Right lobe of liver (tissue), 6 donors: ENCODE measurements at regions not wholly inside any gene's neighbourhood (a gene's known extent, or its start where the extent isn't known, plus 50 kb on each side); places are given as distances from the start of the nearest gene placed in this dataset.
"Not testable (repeated sequence)": the region's sequence is repeated elsewhere in the genome, so short reads cannot be mapped to it uniquely, and the experiment has no call there.

Source experiments
- ATAC-seq, 4 donors: fragments of 200-7000 bp; cut with Tn5 transposase; one replicate each; pipeline ENCODE4 v1.9.1; 2020; ENCODE audit warnings: mild to moderate bottlenecking in 4 of 4, moderate library complexity in 4 of 4
- DNase-seq, 3 donors: peaks; one replicate each; pipeline ENCODE4 v3.0.0-alpha.2; 2020
- H3K27ac ChIP-seq, 3 donors: fragments of 200-600 bp; one replicate each; pipeline ENCODE4 v1.8.0; 2022
- H3K27me3 ChIP-seq, 2 donors: fragments of 200-600 bp; one replicate each; pipeline ENCODE4 v1.8.0; 2022
- H3K36me3 ChIP-seq, 4 donors: fragments of 200-600 bp; sonication (generic) in 1 of 4; one replicate each; pipeline versions ENCODE4 v1.5.1 to v1.8.0; 2017 to 2022; ENCODE audit warnings: control low read depth in 1 of 4
- H3K4me1 ChIP-seq, 4 donors: fragments of 200-600 bp; sonication (generic) in 1 of 4; one replicate each; pipeline versions ENCODE4 v1.5.1 to v1.8.0; 2017 to 2022; ENCODE audit warnings: control low read depth in 1 of 4
- H3K4me3 ChIP-seq, 3 donors: fragments of 200-600 bp; one replicate each; pipeline ENCODE4 v1.8.0; 2022
- H3K9me3 ChIP-seq, 4 donors: fragments of 200-600 bp; sonication (generic) in 1 of 4; one replicate each; pipeline versions ENCODE4 v1.5.1 to v1.8.0; 2017 to 2022; ENCODE audit warnings: control low read depth in 1 of 4
- POLR2A ChIP-seq: fragments of 450-650 bp; IDR thresholded peaks from one replicate; pipeline ENCODE4 v1.6.1; 2017; ENCODE audit warnings: antibody characterized with exemption, mild to moderate bottlenecking
- WGBS: methylation state at CpG from one replicate; pipeline ENCODE4 v1.1.6; 2018; ENCODE audit warnings: low coverage, low lambda C conversion rate; ENCODE audit not compliant: insufficient coverage; ENCODE audit errors: missing lambda C conversion rate; 5-methylcytosine and 5-hydroxymethylcytosine counted together
- intact Hi-C, 2 donors: fragments of 100-400 bp; cut with DNase I; formaldehyde crosslinking; loops; one replicate each; pipeline versions ENCODE4 v1.11.2 to v1.14.1; 2022
- TF ChIP-seq, protein P1 (sequence below), 4 donors: fragments of 200-600 bp in 3 of 4; fragments of 450-650 bp in 1 of 4; IDR thresholded peaks; one replicate each; pipeline versions ENCODE4 v1.5.1 to v1.8.0; 2016 to 2022; ENCODE audit warnings: antibody characterized with exemption in 4 of 4, mild to moderate bottlenecking in 2 of 4
- donor health status: DM: no; HTN: yes; CAD: no.
- donor health status: DM: no; HTN: no; CAD: no.
- donor health status: DM: no; HTN: no; CAD: no.
- donor health status: DM: no; HTN: yes; CAD: no.
- donor health status: DM: no; HTN: yes; CAD: no.

DNA sequence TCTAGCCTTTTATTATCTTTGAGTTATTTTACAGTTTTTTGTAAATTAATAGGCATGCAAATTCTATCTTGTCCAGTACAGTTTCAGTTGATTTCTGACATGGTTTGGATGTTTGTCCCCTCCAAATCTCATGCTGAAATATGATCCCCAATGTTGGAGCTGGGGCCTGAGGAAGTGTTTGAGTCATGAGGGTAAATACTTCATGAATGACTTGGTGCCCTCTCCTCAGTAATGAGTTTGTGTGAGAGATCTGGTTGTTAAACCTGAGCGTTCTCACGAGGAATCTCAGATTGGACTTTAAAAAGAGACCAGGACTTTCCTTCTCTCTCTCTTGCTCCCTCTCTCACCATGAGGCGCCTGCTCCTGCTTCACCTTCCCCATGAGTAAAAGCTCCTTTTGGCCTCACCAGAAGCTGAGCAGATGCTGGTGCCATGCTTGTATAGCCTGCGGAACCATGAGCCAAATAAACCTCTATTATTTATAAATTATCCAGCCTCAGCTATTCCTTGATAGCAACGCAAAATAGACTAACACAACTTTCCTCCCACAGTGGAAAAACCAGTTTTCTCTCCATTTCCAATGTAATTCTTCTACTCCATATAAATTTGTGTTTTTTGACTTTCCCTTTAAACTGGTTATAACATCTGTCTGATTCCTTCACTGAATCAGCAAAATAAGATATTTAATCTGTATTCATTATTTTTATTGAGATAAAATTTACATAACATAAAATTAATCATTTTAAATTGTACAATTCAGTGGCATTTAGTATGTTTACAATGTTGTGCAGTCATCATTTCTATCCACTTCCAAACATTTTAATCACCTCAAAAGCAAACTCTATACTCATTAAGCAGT, 78.7 kb upstream of the PRSS16 start:
- 70% methylated on average over 5 of the region's 5 CpGs for WGBS
- ATAC-seq = no peak
- Histone ChIP-seq H3K9me3 (no peaks in the 10 kb centered on the region), H3K27ac (no peak overlapping the region), H3K4me3 (no peak overlapping the region), H3K27me3 (no peaks in the 10 kb centered on the region), H3K36me3 (no peaks in the 10 kb centered on the region), H3K4me1 (no peaks in the 10 kb centered on the region)
- TF ChIP-seq POLR2A = no peak
- TF ChIP-seq, protein P1, sequence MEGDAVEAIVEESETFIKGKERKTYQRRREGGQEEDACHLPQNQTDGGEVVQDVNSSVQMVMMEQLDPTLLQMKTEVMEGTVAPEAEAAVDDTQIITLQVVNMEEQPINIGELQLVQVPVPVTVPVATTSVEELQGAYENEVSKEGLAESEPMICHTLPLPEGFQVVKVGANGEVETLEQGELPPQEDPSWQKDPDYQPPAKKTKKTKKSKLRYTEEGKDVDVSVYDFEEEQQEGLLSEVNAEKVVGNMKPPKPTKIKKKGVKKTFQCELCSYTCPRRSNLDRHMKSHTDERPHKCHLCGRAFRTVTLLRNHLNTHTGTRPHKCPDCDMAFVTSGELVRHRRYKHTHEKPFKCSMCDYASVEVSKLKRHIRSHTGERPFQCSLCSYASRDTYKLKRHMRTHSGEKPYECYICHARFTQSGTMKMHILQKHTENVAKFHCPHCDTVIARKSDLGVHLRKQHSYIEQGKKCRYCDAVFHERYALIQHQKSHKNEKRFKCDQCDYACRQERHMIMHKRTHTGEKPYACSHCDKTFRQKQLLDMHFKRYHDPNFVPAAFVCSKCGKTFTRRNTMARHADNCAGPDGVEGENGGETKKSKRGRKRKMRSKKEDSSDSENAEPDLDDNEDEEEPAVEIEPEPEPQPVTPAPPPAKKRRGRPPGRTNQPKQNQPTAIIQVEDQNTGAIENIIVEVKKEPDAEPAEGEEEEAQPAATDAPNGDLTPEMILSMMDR (IDR thresholded peaks at IDR 0.05) = no peak
- DNase-seq = no peak
- intact Hi-C loops = no loop called here

DNA sequence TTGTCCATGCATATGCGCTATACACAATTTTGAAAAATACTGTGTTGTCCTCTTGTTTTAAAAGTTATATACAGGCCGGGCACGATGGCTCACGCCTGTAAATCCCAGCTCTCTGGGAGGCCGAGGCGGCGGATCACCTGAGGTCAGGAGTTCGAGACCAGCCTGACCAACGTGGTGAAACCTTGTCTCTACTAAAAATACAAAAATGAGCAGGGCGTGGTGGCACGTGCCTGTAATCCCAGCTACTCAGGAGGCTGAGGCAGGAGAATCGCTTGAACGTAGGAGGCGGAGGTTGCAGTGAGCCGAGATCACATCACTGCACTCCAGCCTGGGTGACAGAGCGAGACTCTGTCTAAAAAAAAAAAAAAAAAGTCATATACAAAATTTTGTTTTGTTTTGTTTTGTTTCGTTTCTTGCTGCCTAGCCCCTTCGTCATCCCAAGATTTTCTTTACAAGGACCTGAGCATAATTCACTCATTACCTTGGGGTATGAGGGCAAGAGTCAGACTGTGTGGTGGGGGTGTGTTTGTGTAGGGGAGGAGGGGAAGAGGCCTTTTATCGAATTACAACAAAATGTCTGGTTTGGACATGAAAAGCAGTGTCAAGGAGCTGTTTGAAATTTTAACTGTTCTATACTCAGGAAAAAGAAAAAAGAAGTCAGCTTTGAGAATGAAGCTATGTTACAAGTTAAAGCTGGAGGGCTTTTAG, 74.8 kb upstream of the PRSS16 start:
- H3K27ac ChIP-seq, DNase-seq, H3K4me1 ChIP-seq, H3K36me3 ChIP-seq, H3K4me3 ChIP-seq, ATAC-seq, H3K27me3 ChIP-seq, H3K9me3 ChIP-seq, intact Hi-C loops: not testable (repeated sequence)
- 80% methylated on average over 19 of the region's 19 CpGs for WGBS

- H3K36me3 ChIP-seq, H3K4me3 ChIP-seq, H3K4me1 ChIP-seq, ATAC-seq, H3K9me3 ChIP-seq, DNase-seq, H3K27me3 ChIP-seq, H3K27ac ChIP-seq, intact Hi-C loops: not testable (repeated sequence)
- whole genome bisulfite sequencing = 79% methylated on average over 5 of the region's 8 CpGs
These were observed 74.3 kb upstream of the PRSS16 start for GRCh38 chr6:27173232-27173601.

DNA sequence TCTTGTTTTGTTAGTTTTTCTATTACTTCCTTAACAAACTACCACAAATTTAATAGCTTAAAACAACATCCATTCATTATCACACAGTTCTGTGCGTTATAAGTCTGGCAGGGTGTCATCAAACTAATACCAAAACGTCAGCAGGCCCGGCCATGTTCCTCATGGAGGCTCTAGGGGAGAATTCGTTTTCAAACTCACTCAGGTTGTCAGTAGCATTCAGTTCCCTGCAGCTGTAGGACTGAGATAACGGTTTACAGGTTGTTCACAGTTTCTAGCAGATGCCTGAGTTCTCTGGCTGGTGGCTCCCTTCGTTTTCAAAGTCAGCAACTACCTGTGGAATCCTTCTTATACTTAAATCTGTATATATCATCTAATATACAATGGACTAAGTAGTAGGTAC, 72.5 kb upstream of the PRSS16 start:
- Histone ChIP-seq H3K36me3 (no peaks in the 10 kb centered on the region), H3K27me3 (no peaks in the 10 kb centered on the region), H3K4me1 (no peaks in the 10 kb centered on the region), H3K27ac (no peak overlapping the region), H3K4me3 (no peak overlapping the region), H3K9me3 (no peaks in the 10 kb centered on the region)
- intact Hi-C loops = no loop called here
- ATAC-seq = no peak
- no peak for DNase-seq
- WGBS = 58% methylated on average over 6 of the region's 6 CpGs
- no peak for TF ChIP-seq POLR2A
- TF ChIP-seq, protein P1 (IDR thresholded peaks at IDR 0.05) = no peak

DNA sequence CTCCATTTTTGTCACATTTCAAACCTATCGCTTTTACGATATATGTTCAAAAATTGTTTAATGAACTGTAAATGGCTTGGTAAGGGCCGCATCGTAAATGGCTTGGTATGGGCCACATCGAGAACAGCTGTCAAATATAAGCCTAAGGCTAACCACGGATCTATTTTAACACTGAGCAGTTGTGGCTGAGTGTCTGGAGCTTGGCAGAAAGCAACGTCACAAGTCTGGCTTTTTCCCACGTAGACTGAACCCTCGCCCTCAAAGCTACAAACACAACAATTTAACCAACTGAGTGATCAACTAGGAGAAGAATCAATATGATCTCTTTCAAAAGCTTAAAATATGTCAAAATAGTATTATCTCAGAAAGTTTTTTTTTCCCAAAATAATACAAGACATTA, 71.4 kb upstream of the PRSS16 start:
- DNase-seq (no peak), ATAC-seq (no peak)
- intact Hi-C loops = no loop called here
- Histone ChIP-seq H3K27ac (no peak overlapping the region), H3K27me3 (no peaks in the 10 kb centered on the region), H3K4me3 (peak overlapping the region in 1 of 3 donors; percentile 73), H3K4me1 (no peaks in the 10 kb centered on the region), H3K36me3 (no peaks in the 10 kb centered on the region), H3K9me3 (no peaks in the 10 kb centered on the region)
- TF ChIP-seq, protein P1 (IDR thresholded peaks at IDR 0.05) = no peak
- TF ChIP-seq POLR2A = no peak
- WGBS = 51% methylated on average over 9 of the region's 9 CpGs
